ENCODE measurements at regions not wholly inside any gene's neighbourhood (a gene's known extent, or its start where the extent isn't known, plus 50 kb on each side); places are given as distances from the start of the nearest gene placed in this dataset.

DNA sequence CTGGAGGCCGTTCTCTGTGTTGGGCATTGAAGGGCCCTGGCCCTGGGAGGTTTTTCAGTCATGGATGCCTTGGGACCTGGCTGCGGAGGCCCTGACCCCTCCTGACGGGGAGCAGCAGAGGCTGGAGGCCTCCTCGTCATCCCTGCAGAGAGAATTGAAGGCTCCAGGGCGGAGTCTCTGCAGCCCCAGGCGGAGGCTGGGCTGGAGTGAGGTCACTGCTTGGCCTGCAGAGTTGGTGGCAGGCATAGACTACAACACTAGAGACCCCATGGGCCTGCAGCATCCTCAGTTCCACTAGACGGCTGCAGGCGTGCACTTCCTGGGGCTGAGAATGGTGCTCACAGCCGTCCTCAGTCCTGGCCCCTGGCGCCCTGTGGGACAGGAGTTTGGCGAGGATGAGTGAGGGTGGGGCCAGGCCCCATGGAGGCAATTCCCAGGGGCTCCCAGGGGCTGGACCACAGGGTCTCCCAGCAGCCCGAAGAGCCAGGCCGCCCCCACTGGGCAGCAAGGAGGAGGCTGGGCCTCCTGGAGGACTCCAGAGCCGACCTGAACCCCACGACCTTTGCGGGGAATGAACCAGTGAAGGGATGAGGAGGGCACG, 1194.9 kb downstream of the BRD1 start:
- TF ChIP-seq EZH2phosphoT487 (IDR thresholded peaks at IDR 0.05; ENCODE audit: borderline replicate concordance) (no peak), POLR2A (IDR thresholded peaks at IDR 0.05; ENCODE audit: borderline replicate concordance, extremely low read depth, insufficient read depth, insufficient read length) (no peak), JUND (IDR thresholded peaks at IDR 0.05) (no peak)
- TF ChIP-seq, protein P1, sequence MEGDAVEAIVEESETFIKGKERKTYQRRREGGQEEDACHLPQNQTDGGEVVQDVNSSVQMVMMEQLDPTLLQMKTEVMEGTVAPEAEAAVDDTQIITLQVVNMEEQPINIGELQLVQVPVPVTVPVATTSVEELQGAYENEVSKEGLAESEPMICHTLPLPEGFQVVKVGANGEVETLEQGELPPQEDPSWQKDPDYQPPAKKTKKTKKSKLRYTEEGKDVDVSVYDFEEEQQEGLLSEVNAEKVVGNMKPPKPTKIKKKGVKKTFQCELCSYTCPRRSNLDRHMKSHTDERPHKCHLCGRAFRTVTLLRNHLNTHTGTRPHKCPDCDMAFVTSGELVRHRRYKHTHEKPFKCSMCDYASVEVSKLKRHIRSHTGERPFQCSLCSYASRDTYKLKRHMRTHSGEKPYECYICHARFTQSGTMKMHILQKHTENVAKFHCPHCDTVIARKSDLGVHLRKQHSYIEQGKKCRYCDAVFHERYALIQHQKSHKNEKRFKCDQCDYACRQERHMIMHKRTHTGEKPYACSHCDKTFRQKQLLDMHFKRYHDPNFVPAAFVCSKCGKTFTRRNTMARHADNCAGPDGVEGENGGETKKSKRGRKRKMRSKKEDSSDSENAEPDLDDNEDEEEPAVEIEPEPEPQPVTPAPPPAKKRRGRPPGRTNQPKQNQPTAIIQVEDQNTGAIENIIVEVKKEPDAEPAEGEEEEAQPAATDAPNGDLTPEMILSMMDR (IDR thresholded peaks at IDR 0.05 in 2 of 3, conservative IDR thresholded peaks at IDR 0.05 in 1 of 3; ENCODE audit: borderline replicate concordance in 1 of 3, insufficient read depth in 1 of 3, low read depth in 2 of 3, low read length in 2 of 3) = no peak
